ENCODE measurements at regions not wholly inside any gene's neighbourhood (a gene's known extent, or its start where the extent isn't known, plus 50 kb on each side); places are given as distances from the start of the nearest gene placed in this dataset.

GRCh38 chr14:40113671-40114070, 681.4 kb upstream of the FBXO33 start:
- no peak overlapping the region for H2BK15ac ChIP-seq (ENCODE audit: low read depth, low read length)
- no peaks in the 10 kb centered on the region for H3K79me1 ChIP-seq (ENCODE audit: insufficient read depth, low read depth, low read length, poor library complexity, severe bottlenecking)
- no peak overlapping the region for H3T11ph ChIP-seq (ENCODE audit: low read length)
- no peaks in the 10 kb centered on the region for H3K79me2 ChIP-seq (ENCODE audit: insufficient read depth, low read length)
- no peak overlapping the region for H3K56ac ChIP-seq (ENCODE audit: insufficient read length, low read depth, low read length)
- no peak overlapping the region for H3K27ac ChIP-seq (ENCODE audit: insufficient read length, low read depth, low read length)
- no peak overlapping the region for H2AFZ ChIP-seq (ENCODE audit: low read length)
- H3K18ac ChIP-seq (ENCODE audit: insufficient read length, low read depth, low read length) = no peak overlapping the region
- DNase-seq = no peak
- H4K20me1 ChIP-seq (ENCODE audit: control insufficient read depth, insufficient read depth, insufficient read length) = no peaks in the 10 kb centered on the region
- Mint-ChIP-seq H3K27me3 (ENCODE audit: low read depth) (no peaks in the 10 kb centered on the region), H3K27ac (no peak overlapping the region), H3K9me3 (no peaks in the 10 kb centered on the region), H3K36me3 (ENCODE audit: insufficient read depth in 1 of 3, low read depth in 3 of 3) (no peaks in the 10 kb centered on the region; a peak in 1 of 7 replicates), H3K4me3 (no peak overlapping the region), H3K4me1 (no peaks in the 10 kb centered on the region)
- H3K9ac ChIP-seq (ENCODE audit: extremely low read depth, insufficient read length, low read length) = no peak overlapping the region
- H4K91ac ChIP-seq (ENCODE audit: insufficient read length, low read depth, low read length) = no peak overlapping the region
- no peaks in the 10 kb centered on the region for H3K23me2 ChIP-seq (ENCODE audit: insufficient read length, low read depth, low read length, poor library complexity, severe bottlenecking)
- no peaks in the 10 kb centered on the region for H3K27me3 ChIP-seq (ENCODE audit: insufficient read depth, low read length)
- H2BK5ac ChIP-seq (ENCODE audit: insufficient read length, low read length) = no peak overlapping the region
- H2AK5ac ChIP-seq (ENCODE audit: insufficient read length, low read length) = no peak overlapping the region
- H4K5ac ChIP-seq (ENCODE audit: insufficient read length, low read depth, low read length) = no peak overlapping the region
- H3K9me3 ChIP-seq (ENCODE audit: control insufficient read depth, low read depth, low read length) = no peaks in the 10 kb centered on the region
- H2BK120ac ChIP-seq (ENCODE audit: low read depth, low read length, poor library complexity, severe bottlenecking) = no peak overlapping the region
- no peak for TF ChIP-seq CTCF (conservative IDR thresholded peaks at IDR 0.05)
- H4K8ac ChIP-seq (replicated peaks; ENCODE audit: insufficient read length, low read depth, low read length) = no peak overlapping the region
- no peak overlapping the region for H3K14ac ChIP-seq (ENCODE audit: insufficient read depth, low read length)
- H2BK12ac ChIP-seq (ENCODE audit: insufficient read length, low read depth, low read length) = no peak overlapping the region
- no peak overlapping the region for H2BK20ac ChIP-seq (ENCODE audit: low read depth, low read length, poor library complexity, severe bottlenecking)
- no peak overlapping the region for H3K4me2 ChIP-seq (ENCODE audit: insufficient read depth, insufficient read length, low read length)
- no peak overlapping the region for H3K4ac ChIP-seq (ENCODE audit: low read depth, low read length)
- no peaks in the 10 kb centered on the region for H3K4me1 ChIP-seq (ENCODE audit: insufficient read depth, low read length)
- no peak overlapping the region for H3K23ac ChIP-seq (ENCODE audit: insufficient read length, low read depth, low read length)
